ENCODE measurements at regions not wholly inside any gene's neighbourhood (a gene's known extent, or its start where the extent isn't known, plus 50 kb on each side); places are given as distances from the start of the nearest gene placed in this dataset.

GRCh38 chr12:60173224-60174170 is 577.7 kb downstream of the SLC16A7 start (continued):
- 0 out of 4 replicates have a peak, but pooled peaks of 1 of the 2 experiments have one; percentile 14 for TF ChIP-seq RCOR1 (IDR thresholded peaks at IDR 0.05; ENCODE audit: borderline replicate concordance in 1 of 2, low read depth in 2 of 2, low read length in 2 of 2)
- TF ChIP-seq, protein P1, sequence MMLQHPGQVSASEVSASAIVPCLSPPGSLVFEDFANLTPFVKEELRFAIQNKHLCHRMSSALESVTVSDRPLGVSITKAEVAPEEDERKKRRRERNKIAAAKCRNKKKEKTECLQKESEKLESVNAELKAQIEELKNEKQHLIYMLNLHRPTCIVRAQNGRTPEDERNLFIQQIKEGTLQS (IDR thresholded peaks at IDR 0.05): peak; percentile 54; the same call in 1 of the 2 replicates
- TF ChIP-seq, protein P1 (CRISPR knock-in tag; conservative IDR thresholded peaks at IDR 0.05): no peak

DNA sequence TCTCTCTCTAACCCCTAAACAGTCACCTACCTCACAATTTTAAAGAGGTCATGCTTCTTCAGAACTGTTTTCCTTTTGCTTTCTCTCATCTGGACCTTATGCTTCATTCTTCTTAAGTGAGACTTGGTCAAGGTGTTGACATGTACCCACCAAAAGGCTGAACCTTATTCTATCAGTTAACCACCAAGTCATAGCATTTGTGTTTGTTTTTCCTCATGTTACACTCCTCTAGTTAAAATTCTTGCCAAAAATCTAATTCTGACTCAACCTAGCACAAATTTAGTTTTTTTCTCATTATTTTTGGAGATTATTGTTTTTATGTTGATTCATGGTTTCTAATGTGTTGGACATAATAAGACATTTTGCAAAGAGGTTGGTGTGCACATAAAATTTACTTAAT is 578.6 kb downstream of the SLC16A7 start:
- Histone ChIP-seq H3K9me1 (ENCODE audit: control insufficient read depth, insufficient read depth, low read length) (no peaks in the 10 kb centered on the region), H3K4me2 (ENCODE audit: insufficient read depth, low read length) (no peak overlapping the region), H3K36me3 (ENCODE audit: control insufficient read depth, insufficient read depth, low read length) (no peaks in the 10 kb centered on the region), H4K20me1 (replicated peaks; ENCODE audit: control insufficient read depth, insufficient read depth, low read length) (no peaks in the 10 kb centered on the region), H3K27ac (ENCODE audit: extremely low read depth, low read depth, low read length) (no peak overlapping the region), H3K4me1 (replicated peaks in 1 of 2; ENCODE audit: control insufficient read depth in 2 of 2, insufficient read depth in 2 of 2, low read length in 2 of 2) (no peaks in the 10 kb centered on the region), H3K27me3 (ENCODE audit: control insufficient read depth in 2 of 2, insufficient read depth in 2 of 2, low read length in 2 of 2) (no peaks in the 10 kb centered on the region), H3K4me3 (no peak overlapping the region), H3K9me3 (replicated peaks; ENCODE audit: control insufficient read depth, insufficient read depth, low read depth, low read length) (no peaks in the 10 kb centered on the region), H3K79me2 (ENCODE audit: control insufficient read depth, insufficient read depth, low read length) (no peaks in the 10 kb centered on the region), H3K9ac (ENCODE audit: insufficient read depth in 1 of 2, low read depth in 2 of 2, low read length in 2 of 2) (no peak overlapping the region), H2AFZ (ENCODE audit: low read depth, low read length) (peak overlapping the region; percentile 14; the same call in 1 of the 2 replicates)
- in situ Hi-C loops (cut with MboI): no loop called here
- ATAC-seq (no peak; the same call in 2 of the 3 replicates), FAIRE-seq (no peak), DNase-seq (ENCODE audit: extremely low read depth in 1 of 4, low spot score in 3 of 4) (no peak)
- BruUV-seq (replicated peaks): no TSS peak
- intact Hi-C loops (cut with micrococcal nuclease): no loop called here
- CTCF ChIA-PET (ENCODE audit: low intra/inter-chr PET ratio): no interaction called here
- POLR2A ChIA-PET: no interaction called here
- TF ChIP-seq KLF13 (tag; IDR thresholded peaks at IDR 0.05; ENCODE audit: borderline replicate concordance, low read depth) (no peak), PCBP2 (IDR thresholded peaks at IDR 0.05; ENCODE audit: low read depth, low read length, poor library complexity, severe bottlenecking) (no peak), PRMT5 (CRISPR knock-in tag; IDR thresholded peaks at IDR 0.05) (no peak), EZH2 (IDR thresholded peaks at IDR 0.05; ENCODE audit: borderline replicate concordance, low read depth, low read length) (no peak), SOX6 (IDR thresholded peaks at IDR 0.05) (no peak), RFX5 (IDR thresholded peaks at IDR 0.05; ENCODE audit: low read depth, low read length) (no peak), RNF2 (IDR thresholded peaks at IDR 0.05) (no peak), ZNF311 (CRISPR knock-in tag; IDR thresholded peaks at IDR 0.05) (no peak), SMAD1 (IDR thresholded peaks at IDR 0.05; ENCODE audit: low read depth, low read length, partially characterized antibody) (no peak), MYNN (IDR thresholded peaks at IDR 0.05) (no peak), MYNN (CRISPR knock-in tag; IDR thresholded peaks at IDR 0.05) (no peak), HCFC1 (IDR thresholded peaks at IDR 0.05; ENCODE audit: low read depth, low read length) (no peak), EHMT2 (IDR thresholded peaks at IDR 0.05) (no peak), HDAC2 (IDR thresholded peaks at IDR 0.05) (no peak)
- TF ChIP-seq, protein P2, sequence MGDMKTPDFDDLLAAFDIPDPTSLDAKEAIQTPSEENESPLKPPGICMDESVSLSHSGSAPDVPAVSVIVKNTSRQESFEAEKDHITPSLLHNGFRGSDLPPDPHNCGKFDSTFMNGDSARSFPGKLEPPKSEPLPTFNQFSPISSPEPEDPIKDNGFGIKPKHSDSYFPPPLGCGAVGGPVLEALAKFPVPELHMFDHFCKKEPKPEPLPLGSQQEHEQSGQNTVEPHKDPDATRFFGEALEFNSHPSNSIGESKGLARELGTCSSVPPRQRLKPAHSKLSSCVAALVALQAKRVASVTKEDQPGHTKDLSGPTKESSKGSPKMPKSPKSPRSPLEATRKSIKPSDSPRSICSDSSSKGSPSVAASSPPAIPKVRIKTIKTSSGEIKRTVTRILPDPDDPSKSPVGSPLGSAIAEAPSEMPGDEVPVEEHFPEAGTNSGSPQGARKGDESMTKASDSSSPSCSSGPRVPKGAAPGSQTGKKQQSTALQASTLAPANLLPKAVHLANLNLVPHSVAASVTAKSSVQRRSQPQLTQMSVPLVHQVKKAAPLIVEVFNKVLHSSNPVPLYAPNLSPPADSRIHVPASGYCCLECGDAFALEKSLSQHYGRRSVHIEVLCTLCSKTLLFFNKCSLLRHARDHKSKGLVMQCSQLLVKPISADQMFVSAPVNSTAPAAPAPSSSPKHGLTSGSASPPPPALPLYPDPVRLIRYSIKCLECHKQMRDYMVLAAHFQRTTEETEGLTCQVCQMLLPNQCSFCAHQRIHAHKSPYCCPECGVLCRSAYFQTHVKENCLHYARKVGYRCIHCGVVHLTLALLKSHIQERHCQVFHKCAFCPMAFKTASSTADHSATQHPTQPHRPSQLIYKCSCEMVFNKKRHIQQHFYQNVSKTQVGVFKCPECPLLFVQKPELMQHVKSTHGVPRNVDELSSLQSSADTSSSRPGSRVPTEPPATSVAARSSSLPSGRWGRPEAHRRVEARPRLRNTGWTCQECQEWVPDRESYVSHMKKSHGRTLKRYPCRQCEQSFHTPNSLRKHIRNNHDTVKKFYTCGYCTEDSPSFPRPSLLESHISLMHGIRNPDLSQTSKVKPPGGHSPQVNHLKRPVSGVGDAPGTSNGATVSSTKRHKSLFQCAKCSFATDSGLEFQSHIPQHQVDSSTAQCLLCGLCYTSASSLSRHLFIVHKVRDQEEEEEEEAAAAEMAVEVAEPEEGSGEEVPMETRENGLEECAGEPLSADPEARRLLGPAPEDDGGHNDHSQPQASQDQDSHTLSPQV (IDR thresholded peaks at IDR 0.05): no peak

Data from K562 (cell line).